HL-60 (cell line): ENCODE measurements at regions not wholly inside any gene's neighbourhood (a gene's known extent, or its start where the extent isn't known, plus 50 kb on each side); places are given as distances from the start of the nearest gene placed in this dataset.

Experiments used
- GABPA ChIP-seq: IDR thresholded peaks from 2 replicates; pipeline ENCODE4 v1.6.1; 2012; ENCODE audit warnings: low read depth
- POLR2AphosphoS5 ChIP-seq: IDR thresholded peaks from 2 replicates; pipeline ENCODE4 v1.6.1; 2012; ENCODE audit warnings: low read depth
- SPI1 ChIP-seq: IDR thresholded peaks from 2 replicates; pipeline ENCODE4 v1.6.1; 2012; ENCODE audit warnings: low read depth, mild to moderate bottlenecking, borderline replicate concordance
- TF ChIP-seq, protein P1 (sequence below): IDR thresholded peaks from one replicate; pipeline ENCODE4 v1.5.1; 2011; ENCODE audit warnings: low read length, control low read depth, inconsistent platforms; ENCODE audit not compliant: insufficient read depth
- TF ChIP-seq, protein P2 (sequence below): IDR thresholded peaks from 2 replicates; pipeline ENCODE4 v1.6.1; 2012; ENCODE audit warnings: low read depth; ENCODE audit not compliant: insufficient replicate concordance

DNA sequence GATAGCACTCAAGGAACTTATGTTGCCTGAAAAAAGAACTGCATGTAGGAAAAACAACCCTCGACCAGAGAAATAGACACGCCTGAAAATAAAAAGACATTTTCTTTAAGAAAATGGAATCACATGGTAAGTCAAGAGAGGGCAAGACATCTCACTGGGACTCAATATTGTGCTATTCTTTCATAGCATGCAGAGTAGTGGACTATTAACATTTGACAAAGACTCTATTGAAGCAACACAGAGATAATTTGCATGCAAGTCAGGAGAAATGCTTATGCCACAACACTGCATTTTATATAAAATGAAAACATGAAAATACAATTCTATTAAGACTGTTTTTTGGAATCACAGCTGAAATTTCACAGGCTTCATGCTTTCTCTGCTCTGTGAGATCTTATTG lies 77.9 kb upstream of the RHOBTB1 start:
- TF ChIP-seq, protein P1, sequence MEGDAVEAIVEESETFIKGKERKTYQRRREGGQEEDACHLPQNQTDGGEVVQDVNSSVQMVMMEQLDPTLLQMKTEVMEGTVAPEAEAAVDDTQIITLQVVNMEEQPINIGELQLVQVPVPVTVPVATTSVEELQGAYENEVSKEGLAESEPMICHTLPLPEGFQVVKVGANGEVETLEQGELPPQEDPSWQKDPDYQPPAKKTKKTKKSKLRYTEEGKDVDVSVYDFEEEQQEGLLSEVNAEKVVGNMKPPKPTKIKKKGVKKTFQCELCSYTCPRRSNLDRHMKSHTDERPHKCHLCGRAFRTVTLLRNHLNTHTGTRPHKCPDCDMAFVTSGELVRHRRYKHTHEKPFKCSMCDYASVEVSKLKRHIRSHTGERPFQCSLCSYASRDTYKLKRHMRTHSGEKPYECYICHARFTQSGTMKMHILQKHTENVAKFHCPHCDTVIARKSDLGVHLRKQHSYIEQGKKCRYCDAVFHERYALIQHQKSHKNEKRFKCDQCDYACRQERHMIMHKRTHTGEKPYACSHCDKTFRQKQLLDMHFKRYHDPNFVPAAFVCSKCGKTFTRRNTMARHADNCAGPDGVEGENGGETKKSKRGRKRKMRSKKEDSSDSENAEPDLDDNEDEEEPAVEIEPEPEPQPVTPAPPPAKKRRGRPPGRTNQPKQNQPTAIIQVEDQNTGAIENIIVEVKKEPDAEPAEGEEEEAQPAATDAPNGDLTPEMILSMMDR, result no peak
- TF ChIP-seq GABPA (no peak), SPI1 (no peak), POLR2AphosphoS5 (no peak)
- TF ChIP-seq, protein P2, sequence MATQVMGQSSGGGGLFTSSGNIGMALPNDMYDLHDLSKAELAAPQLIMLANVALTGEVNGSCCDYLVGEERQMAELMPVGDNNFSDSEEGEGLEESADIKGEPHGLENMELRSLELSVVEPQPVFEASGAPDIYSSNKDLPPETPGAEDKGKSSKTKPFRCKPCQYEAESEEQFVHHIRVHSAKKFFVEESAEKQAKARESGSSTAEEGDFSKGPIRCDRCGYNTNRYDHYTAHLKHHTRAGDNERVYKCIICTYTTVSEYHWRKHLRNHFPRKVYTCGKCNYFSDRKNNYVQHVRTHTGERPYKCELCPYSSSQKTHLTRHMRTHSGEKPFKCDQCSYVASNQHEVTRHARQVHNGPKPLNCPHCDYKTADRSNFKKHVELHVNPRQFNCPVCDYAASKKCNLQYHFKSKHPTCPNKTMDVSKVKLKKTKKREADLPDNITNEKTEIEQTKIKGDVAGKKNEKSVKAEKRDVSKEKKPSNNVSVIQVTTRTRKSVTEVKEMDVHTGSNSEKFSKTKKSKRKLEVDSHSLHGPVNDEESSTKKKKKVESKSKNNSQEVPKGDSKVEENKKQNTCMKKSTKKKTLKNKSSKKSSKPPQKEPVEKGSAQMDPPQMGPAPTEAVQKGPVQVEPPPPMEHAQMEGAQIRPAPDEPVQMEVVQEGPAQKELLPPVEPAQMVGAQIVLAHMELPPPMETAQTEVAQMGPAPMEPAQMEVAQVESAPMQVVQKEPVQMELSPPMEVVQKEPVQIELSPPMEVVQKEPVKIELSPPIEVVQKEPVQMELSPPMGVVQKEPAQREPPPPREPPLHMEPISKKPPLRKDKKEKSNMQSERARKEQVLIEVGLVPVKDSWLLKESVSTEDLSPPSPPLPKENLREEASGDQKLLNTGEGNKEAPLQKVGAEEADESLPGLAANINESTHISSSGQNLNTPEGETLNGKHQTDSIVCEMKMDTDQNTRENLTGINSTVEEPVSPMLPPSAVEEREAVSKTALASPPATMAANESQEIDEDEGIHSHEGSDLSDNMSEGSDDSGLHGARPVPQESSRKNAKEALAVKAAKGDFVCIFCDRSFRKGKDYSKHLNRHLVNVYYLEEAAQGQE, result no peak
